Sigmoid colon (tissue), 6 donors: ENCODE measurements at regions not wholly inside any gene's neighbourhood (a gene's known extent, or its start where the extent isn't known, plus 50 kb on each side); places are given as distances from the start of the nearest gene placed in this dataset.

ENCODE experiments used
- DNase-seq: peaks from one replicate; pipeline ENCODE4 v3.0.0-alpha.2; 2019
- H3K27ac ChIP-seq, 4 donors: fragments of 200-600 bp; sonication (generic); one replicate each; pipeline ENCODE4 v1.5.1; 2016 to 2019; ENCODE audit warnings: mild to moderate bottlenecking in 1 of 4
- H3K27me3 ChIP-seq, 3 donors: fragments of 200-600 bp; sonication (generic); one replicate each; pipeline ENCODE4 v1.5.1; 2019; ENCODE audit warnings: mild to moderate bottlenecking in 1 of 3
- H3K36me3 ChIP-seq, 4 donors: fragments of 200-600 bp; sonication (generic); one replicate each; pipeline ENCODE4 v1.5.1; 2016 to 2019
- H3K4me1 ChIP-seq, 4 donors: fragments of 200-600 bp; sonication (generic); one replicate each; pipeline ENCODE4 v1.5.1; 2017 to 2019
- H3K4me3 ChIP-seq, 4 donors: fragments of 200-600 bp; sonication (generic); one replicate each; pipeline ENCODE4 v1.5.1; 2017 to 2019; ENCODE audit warnings: mild to moderate bottlenecking in 2 of 4, moderate library complexity in 1 of 4
- H3K9me3 ChIP-seq, 4 donors: fragments of 200-600 bp in 3 of 4; sonication (generic) in 3 of 4; one replicate each; pipeline versions ENCODE4 v1.5.1 to v1.6.1; 2013 to 2019
- CTCF ChIP-seq, 4 experiments: fragments of 450-650 bp in 3 of 4; fragments of 200-600 bp in 1 of 4; IDR thresholded peaks; one replicate each; pipeline ENCODE4 v1.5.1; 2016 to 2019; ENCODE audit warnings: antibody characterized with exemption in 4 of 4, mild to moderate bottlenecking in 3 of 4, moderate library complexity in 2 of 4
- EP300 ChIP-seq, 4 donors: sonication (generic); formaldehyde crosslinking; IDR thresholded peaks; one replicate each; pipeline ENCODE4 v1.6.1; 2017; ENCODE audit warnings: antibody characterized with exemption in 4 of 4
- POLR2A ChIP-seq, 2 donors: fragments of 450-650 bp; IDR thresholded peaks; one replicate each; pipeline ENCODE4 v1.6.1; 2016; ENCODE audit warnings: antibody characterized with exemption in 2 of 2, mild to moderate bottlenecking in 2 of 2, moderate library complexity in 2 of 2
- POLR2AphosphoS5 ChIP-seq, 4 donors: sonication (generic); formaldehyde crosslinking; IDR thresholded peaks; one replicate each; pipeline ENCODE4 v1.6.1; 2017; ENCODE audit warnings: antibody characterized with exemption in 4 of 4
- WGBS, 2 donors: extraction: QIAGEN DNeasy Blood & Tissue Kit; methylation state at CpG; one replicate each; pipeline ENCODE4 v1.1.7; 2013; 5-methylcytosine and 5-hydroxymethylcytosine counted together
- intact Hi-C: fragments of 100-400 bp; cut with DNase I; formaldehyde crosslinking; loops from one replicate; pipeline ENCODE4 v1.15.1; 2023
- donor health status: healthy with polysubstance abuse.
- donor health status: healthy.

- intact Hi-C loops = no loop called here
- no peak for DNase-seq
- TF ChIP-seq EP300 (IDR thresholded peaks at IDR 0.05) (no peak), POLR2AphosphoS5 (IDR thresholded peaks at IDR 0.05) (no peak), POLR2A (IDR thresholded peaks at IDR 0.05) (no peak), CTCF (IDR thresholded peaks at IDR 0.05) (no peak)
- Histone ChIP-seq H3K4me3 (no peak overlapping the region), H3K27ac (no peak overlapping the region), H3K27me3 (no peaks in the 10 kb centered on the region), H3K4me1 (no peaks in the 10 kb centered on the region), H3K36me3 (no peaks in the 10 kb centered on the region), H3K9me3 (no peaks in the 10 kb centered on the region)
- 54 to 57% methylated on average over 1 of the region's 1 CpG for WGBS, 2 donors
Observed at GRCh38 chr2:58535182-58535581, 294.1 kb upstream of the FANCL start.

DNA sequence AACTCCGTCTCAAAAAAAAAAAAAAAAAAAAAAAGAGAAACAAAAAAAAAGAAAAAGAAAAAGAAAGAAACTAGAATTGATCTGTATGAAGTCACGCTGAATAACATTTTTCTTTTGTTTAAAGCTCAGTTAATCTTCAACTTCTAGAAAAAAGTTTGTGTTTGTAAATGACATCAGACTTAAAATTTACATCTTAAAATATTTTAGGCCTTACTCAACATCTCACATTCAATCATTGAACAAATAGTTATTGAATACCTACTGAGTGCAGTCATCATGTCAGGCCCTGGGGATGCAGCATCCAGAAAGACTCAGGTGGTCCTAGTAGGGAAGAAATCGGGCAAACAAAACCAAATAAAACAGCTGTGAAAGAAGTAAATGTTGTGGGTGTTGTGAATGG is 292.3 kb upstream of the FANCL start:
- TF ChIP-seq CTCF (IDR thresholded peaks at IDR 0.05) (no peak), EP300 (IDR thresholded peaks at IDR 0.05) (no peak), POLR2AphosphoS5 (IDR thresholded peaks at IDR 0.05) (no peak)
- no peak overlapping the region for H3K27ac ChIP-seq
- H3K4me1 ChIP-seq = no peaks in the 10 kb centered on the region
- intact Hi-C loops = no loop called here
- 81 to 82% methylated on average over 3 of the region's 3 CpGs for WGBS, 2 donors
- no peaks in the 10 kb centered on the region for H3K9me3 ChIP-seq
- H3K27me3 ChIP-seq = no peaks in the 10 kb centered on the region
- H3K4me3 ChIP-seq = no peak overlapping the region
- no peaks in the 10 kb centered on the region for H3K36me3 ChIP-seq
- DNase-seq = no peak

GRCh38 chr2:58532641-58533040 is 291.5 kb upstream of the FANCL start:
- DNase-seq = no peak
- H3K4me1 ChIP-seq = no peaks in the 10 kb centered on the region
- H3K9me3 ChIP-seq = no peaks in the 10 kb centered on the region
- H3K4me3 ChIP-seq = no peak overlapping the region
- WGBS, 2 donors = 94 to 95% methylated on average over 3 of the region's 3 CpGs
- intact Hi-C loops = no loop called here
- no peaks in the 10 kb centered on the region for H3K36me3 ChIP-seq
- H3K27me3 ChIP-seq = no peaks in the 10 kb centered on the region
- H3K27ac ChIP-seq = no peak overlapping the region
- TF ChIP-seq CTCF (IDR thresholded peaks at IDR 0.05) (no peak), POLR2AphosphoS5 (IDR thresholded peaks at IDR 0.05) (no peak), EP300 (IDR thresholded peaks at IDR 0.05) (no peak), POLR2A (IDR thresholded peaks at IDR 0.05) (no peak)

GRCh38 chr2:58527647-58528046 is 286.5 kb upstream of the FANCL start:
- Histone ChIP-seq H3K27ac (no peak overlapping the region), H3K27me3 (no peaks in the 10 kb centered on the region), H3K36me3 (no peaks in the 10 kb centered on the region), H3K4me1 (peaks cover 0 to 18% (median 8%) of the 10 kb centered on the region in 4 donors), H3K4me3 (no peak overlapping the region), H3K9me3 (no peaks in the 10 kb centered on the region)
- DNase-seq = no peak
- WGBS, 2 donors = 79 to 82% methylated on average over 3 of the region's 3 CpGs
- intact Hi-C loops = no loop called here
- TF ChIP-seq CTCF (IDR thresholded peaks at IDR 0.05) (no peak), EP300 (IDR thresholded peaks at IDR 0.05) (no peak), POLR2AphosphoS5 (IDR thresholded peaks at IDR 0.05) (no peak), POLR2A (IDR thresholded peaks at IDR 0.05) (no peak)

DNA sequence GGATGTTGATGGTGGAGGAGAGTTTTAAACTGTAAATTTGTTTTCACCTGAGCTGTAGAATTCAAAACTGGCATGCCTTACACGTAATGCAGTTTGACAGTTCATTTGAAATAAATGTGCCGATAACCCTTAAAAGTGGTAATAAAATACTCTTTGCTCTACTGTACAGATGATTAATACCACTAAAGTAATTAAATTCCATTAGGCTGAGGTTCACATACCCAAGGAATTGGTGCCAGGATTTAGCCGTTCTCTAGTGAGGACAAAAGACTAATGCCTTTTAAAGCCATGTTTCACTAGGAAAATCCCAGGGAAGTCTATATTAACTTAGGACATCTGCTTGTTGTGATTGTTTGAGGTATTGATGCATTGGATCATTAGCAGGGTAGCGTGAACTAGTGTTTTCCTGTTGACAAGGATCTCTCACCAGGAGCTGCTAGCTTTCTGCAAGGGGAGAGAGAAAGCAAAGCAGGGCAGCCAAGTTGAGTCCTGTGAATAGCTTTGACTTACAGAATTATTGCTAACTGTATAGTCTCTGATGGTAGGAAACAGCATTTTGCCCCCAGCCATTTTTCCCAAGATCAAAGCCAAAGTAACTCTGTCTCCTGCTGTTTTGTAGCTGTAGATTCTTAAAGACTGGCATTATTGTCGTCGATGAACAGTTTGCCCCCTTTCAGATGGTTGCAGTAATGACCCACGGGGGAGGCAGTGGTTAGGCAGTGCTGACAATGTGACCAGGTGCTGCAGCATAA is 280.9 kb upstream of the FANCL start:
- 70 to 77% methylated on average over 7 of the region's 7 CpGs for WGBS, 2 donors
- TF ChIP-seq POLR2AphosphoS5 (IDR thresholded peaks at IDR 0.05) (no peak), EP300 (IDR thresholded peaks at IDR 0.05) (no peak), CTCF (IDR thresholded peaks at IDR 0.05) (no peak), POLR2A (IDR thresholded peaks at IDR 0.05) (no peak)
- no peaks in the 10 kb centered on the region for H3K9me3 ChIP-seq
- peaks cover 0 to 32% (median 17%) of the 10 kb centered on the region in 4 donors for H3K4me1 ChIP-seq
- DNase-seq = no peak
- H3K4me3 ChIP-seq = no peak overlapping the region
- H3K27ac ChIP-seq = peak overlapping the region in 1 of 4 donors; percentile 20
- H3K27me3 ChIP-seq = no peaks in the 10 kb centered on the region
- H3K36me3 ChIP-seq = no peaks in the 10 kb centered on the region
- intact Hi-C loops = no loop called here
